ENCODE measurements at regions not wholly inside any gene's neighbourhood (a gene's known extent, or its start where the extent isn't known, plus 50 kb on each side); places are given as distances from the start of the nearest gene placed in this dataset.

DNA sequence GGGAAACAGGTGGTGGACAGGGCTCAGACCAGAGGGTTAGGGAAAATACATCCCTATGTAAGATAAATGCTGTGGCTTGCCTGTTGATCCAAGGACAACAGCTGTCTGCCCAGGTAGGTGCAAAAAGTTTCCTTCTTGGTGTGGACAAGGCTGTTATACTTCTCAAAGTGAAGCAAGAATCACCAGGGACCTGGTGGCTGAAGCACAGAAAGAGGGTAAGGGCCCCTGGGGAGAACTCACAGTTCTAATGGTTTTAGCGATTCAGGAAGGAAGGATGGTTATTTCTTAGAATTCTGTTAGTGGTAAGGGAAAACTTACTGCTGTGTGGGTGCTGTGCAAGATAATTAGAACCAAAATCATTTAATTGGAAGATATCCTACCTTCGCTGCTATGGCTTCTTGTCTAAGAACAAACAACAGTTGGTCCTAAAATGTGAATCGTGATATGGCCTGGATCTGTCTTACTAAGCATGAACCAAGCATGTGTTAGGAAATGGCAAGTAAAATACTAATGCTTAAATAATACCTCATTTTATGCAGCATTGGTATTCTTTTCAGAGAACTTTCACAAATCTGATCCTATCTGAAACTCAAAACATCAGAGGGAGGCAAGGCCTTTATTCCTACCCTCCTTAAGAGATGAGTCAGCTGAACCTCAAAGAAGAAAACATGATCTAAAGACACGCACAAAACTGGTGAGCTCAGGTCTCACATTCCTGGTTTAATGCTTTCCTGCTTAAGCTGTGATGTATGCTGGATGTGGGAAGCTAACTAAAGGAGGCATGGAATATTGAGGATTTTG lies 159.2 kb upstream of the THUMPD2 start:
- no peak overlapping the region for H3K4me3 Mint-ChIP-seq
- H3K27me3 Mint-ChIP-seq (ENCODE audit: low read depth, poor library complexity) = peaks cover 4% of the 10 kb centered on the region
- H3K4me1 Mint-ChIP-seq = no peaks in the 10 kb centered on the region
- no peak for DNase-seq
- H3K36me3 Mint-ChIP-seq (ENCODE audit: low read depth) = no peaks in the 10 kb centered on the region
- no peaks in the 10 kb centered on the region for H3K9me3 Mint-ChIP-seq
- no peak overlapping the region for H3K27ac Mint-ChIP-seq
- no peak for TF ChIP-seq CTCF (IDR thresholded peaks at IDR 0.05)

GRCh38 chr2:39937621-39938020 lies 158.6 kb upstream of the THUMPD2 start:
- Mint-ChIP-seq H3K4me1 (no peaks in the 10 kb centered on the region), H3K4me3 (no peak overlapping the region), H3K9me3 (no peaks in the 10 kb centered on the region), H3K27ac (peak overlapping the region; percentile 9), H3K27me3 (ENCODE audit: low read depth, poor library complexity) (peaks cover 4% of the 10 kb centered on the region), H3K36me3 (ENCODE audit: low read depth) (no peaks in the 10 kb centered on the region)
- no peak for DNase-seq
- no peak for TF ChIP-seq CTCF (IDR thresholded peaks at IDR 0.05)

- Mint-ChIP-seq H3K4me3 (no peak overlapping the region), H3K27me3 (ENCODE audit: low read depth, poor library complexity) (peaks cover 4% of the 10 kb centered on the region), H3K36me3 (ENCODE audit: low read depth) (no peaks in the 10 kb centered on the region), H3K9me3 (no peaks in the 10 kb centered on the region), H3K27ac (no peak overlapping the region), H3K4me1 (no peaks in the 10 kb centered on the region)
- no peak for DNase-seq
- TF ChIP-seq CTCF (IDR thresholded peaks at IDR 0.05) = no peak
Measured at GRCh38 chr2:39934851-39935250, 155.8 kb upstream of the THUMPD2 start.

GRCh38 chr2:39933196-39933595 lies 154.1 kb upstream of the THUMPD2 start:
- no peak for TF ChIP-seq CTCF (IDR thresholded peaks at IDR 0.05)
- H3K9me3 Mint-ChIP-seq = no peaks in the 10 kb centered on the region
- no peaks in the 10 kb centered on the region for H3K36me3 Mint-ChIP-seq (ENCODE audit: low read depth)
- DNase-seq = no peak
- no peaks in the 10 kb centered on the region for H3K4me1 Mint-ChIP-seq
- no peak overlapping the region for H3K27ac Mint-ChIP-seq
- no peaks in the 10 kb centered on the region for H3K27me3 Mint-ChIP-seq (ENCODE audit: low read depth, poor library complexity)
- H3K4me3 Mint-ChIP-seq = no peak overlapping the region

DNA sequence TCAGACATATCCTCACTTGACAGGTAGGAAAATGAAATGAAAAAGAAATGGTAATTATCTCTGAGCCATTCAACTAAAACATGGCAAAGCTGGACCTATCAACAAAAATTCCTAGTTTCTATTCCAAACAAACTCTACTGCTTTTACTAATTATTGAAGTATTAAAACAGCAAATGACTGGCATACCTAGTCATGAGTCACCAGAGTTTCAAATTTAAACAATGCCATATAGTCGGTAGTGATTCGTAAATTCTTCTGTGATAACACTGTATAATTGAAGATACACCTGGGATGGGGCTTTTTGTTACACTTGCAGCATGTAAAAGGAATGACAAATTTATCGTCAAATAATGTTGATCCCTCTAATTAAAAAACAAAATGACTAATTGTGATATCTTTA lies 153.1 kb upstream of the THUMPD2 start:
- H3K4me1 Mint-ChIP-seq = no peaks in the 10 kb centered on the region
- no peak overlapping the region for H3K27ac Mint-ChIP-seq
- H3K36me3 Mint-ChIP-seq (ENCODE audit: low read depth) = no peaks in the 10 kb centered on the region
- TF ChIP-seq CTCF (IDR thresholded peaks at IDR 0.05) = no peak
- no peaks in the 10 kb centered on the region for H3K27me3 Mint-ChIP-seq (ENCODE audit: low read depth, poor library complexity)
- no peak for DNase-seq
- no peaks in the 10 kb centered on the region for H3K9me3 Mint-ChIP-seq
- no peak overlapping the region for H3K4me3 Mint-ChIP-seq
